K562 (cell line): ENCODE measurements at regions not wholly inside any gene's neighbourhood (a gene's known extent, or its start where the extent isn't known, plus 50 kb on each side); places are given as distances from the start of the nearest gene placed in this dataset.

Source experiments
- ETS1 ChIP-seq: conservative IDR thresholded peaks from 2 replicates; pipeline ENCODE4 v1.6.1; 2011; ENCODE audit warnings: low read depth, mild to moderate bottlenecking, low read length; ENCODE audit not compliant: control insufficient read depth
- FOXJ3 ChIP-seq: sonication (generic); formaldehyde crosslinking; IDR thresholded peaks from 2 replicates; pipeline ENCODE4 v1.4.0; 2020; ENCODE audit warnings: mild to moderate bottlenecking, missing genetic modification reagents
- HIVEP1 ChIP-seq: fragments of 250-450 bp; sonication (Bioruptor Pico); IDR thresholded peaks from 2 replicates; pipeline ENCODE4 v1.4.0; 2020; ENCODE audit warnings: mild to moderate bottlenecking
- KLF16 ChIP-seq: IDR thresholded peaks from 2 replicates; pipeline ENCODE4 v1.6.1; 2016; ENCODE audit warnings: antibody characterized with exemption
- LCOR ChIP-seq: sonication (generic); formaldehyde crosslinking; IDR thresholded peaks from 2 replicates; pipeline ENCODE4 v1.8.0; 2022; ENCODE audit warnings: mild to moderate bottlenecking, missing genetic modification reagents
- NR2C2 ChIP-seq, 2 experiments: fragments of 200-800 bp in 1 of 2; sonication (Bioruptor generic) in 1 of 2; sonication (generic) in 1 of 2; formaldehyde crosslinking in 1 of 2; IDR thresholded peaks; 2 replicates each; pipeline versions ENCODE4 v1.6.1 to v1.8.0; 2016 to 2022; ENCODE audit warnings: mild to moderate bottlenecking in 1 of 2, missing compliant biosample characterization in 1 of 2, missing genetic modification characterization in 1 of 2, missing genetic modification reagents in 1 of 2
- SMAD3 ChIP-seq: fragments of 450-650 bp; formaldehyde crosslinking; conservative IDR thresholded peaks from 2 replicates; pipeline ENCODE4 v1.4.0; 2020; ENCODE audit warnings: mild to moderate bottlenecking
- SMC3 ChIP-seq: conservative IDR thresholded peaks from 2 replicates; pipeline ENCODE4 v1.6.1; 2011; ENCODE audit warnings: low read depth, low read length, improper control_type of control experiment; ENCODE audit not compliant: insufficient read depth
- SRF ChIP-seq, 2 experiments: fragments of 250-450, 450-650 bp in 1 of 2; sonication (Bioruptor Pico) in 1 of 2; sonication (generic) in 1 of 2; formaldehyde crosslinking; IDR thresholded peaks; 2 replicates each; pipeline versions ENCODE4 v1.5.0 to v1.5.1; 2020 to 2022; ENCODE audit warnings: mild to moderate bottlenecking in 1 of 2, missing genetic modification reagents in 1 of 2
- ZFP30 ChIP-seq: fragments of 250-450 bp; sonication (Bioruptor Pico); IDR thresholded peaks from 2 replicates; pipeline ENCODE4 v1.8.0; 2022; ENCODE audit warnings: moderate library complexity, mild to moderate bottlenecking, inconsistent platforms, borderline replicate concordance
- ZNF174 ChIP-seq: fragments of 250-450 bp; sonication (Bioruptor Pico); IDR thresholded peaks from 2 replicates; pipeline ENCODE4 v1.4.0; 2020; ENCODE audit warnings: mild to moderate bottlenecking
- ZNF316 ChIP-seq: fragments of 450-650 bp; IDR thresholded peaks from 2 replicates; pipeline ENCODE4 v1.6.1; 2016
- TF ChIP-seq, protein P1 (sequence below): fragments of 450-650 bp; formaldehyde crosslinking; IDR thresholded peaks from 2 replicates; pipeline ENCODE4 v1.4.0; 2022; ENCODE audit warnings: missing genetic modification characterization

DNA sequence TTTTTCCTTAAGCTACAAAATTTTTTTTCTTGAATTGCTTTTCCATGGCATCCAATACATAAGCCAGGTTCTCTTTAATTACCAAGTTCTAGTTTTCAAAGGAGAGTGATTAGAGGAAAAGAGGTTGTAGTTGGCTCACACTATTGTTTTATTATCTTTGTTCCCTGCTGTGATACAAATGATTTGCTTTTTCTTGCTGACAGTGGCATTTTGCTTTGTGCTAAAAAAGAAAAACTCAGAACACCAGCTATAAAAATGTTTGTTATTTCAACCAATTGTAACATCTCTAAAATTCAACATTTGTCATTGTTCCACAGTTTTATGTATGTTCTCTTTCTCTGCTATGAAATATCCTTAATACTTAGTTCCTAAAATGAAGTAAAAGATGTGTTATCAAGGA is 1817.2 kb downstream of the STIM2 start:
- TF ChIP-seq SMC3 (no peak), KLF16 (no peak), ZFP30 (CRISPR knock-in tag) (no peak), NR2C2 (CRISPR knock-in tag; IDR thresholded peaks at IDR 0.05) (no peak), NR2C2 (tag; IDR thresholded peaks at IDR 0.05) (no peak), ZNF174 (no peak), ZNF316 (no peak; the same call in 1 of the 2 replicates), ETS1 (no peak), HIVEP1 (CRISPR knock-in tag) (no peak), SMAD3 (CRISPR knock-in tag) (no peak), FOXJ3 (CRISPR knock-in tag) (no peak), SRF (CRISPR knock-in tag; IDR thresholded peaks at IDR 0.05) (no peak), LCOR (CRISPR knock-in tag) (no peak)
- TF ChIP-seq, protein P1, sequence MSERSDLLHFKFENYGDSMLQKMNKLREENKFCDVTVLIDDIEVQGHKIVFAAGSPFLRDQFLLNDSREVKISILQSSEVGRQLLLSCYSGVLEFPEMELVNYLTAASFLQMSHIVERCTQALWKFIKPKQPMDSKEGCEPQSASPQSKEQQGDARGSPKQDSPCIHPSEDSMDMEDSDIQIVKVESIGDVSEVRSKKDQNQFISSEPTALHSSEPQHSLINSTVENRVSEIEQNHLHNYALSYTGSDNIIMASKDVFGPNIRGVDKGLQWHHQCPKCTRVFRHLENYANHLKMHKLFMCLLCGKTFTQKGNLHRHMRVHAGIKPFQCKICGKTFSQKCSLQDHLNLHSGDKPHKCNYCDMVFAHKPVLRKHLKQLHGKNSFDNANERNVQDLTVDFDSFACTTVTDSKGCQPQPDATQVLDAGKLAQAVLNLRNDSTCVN (CRISPR knock-in tag) = no peak
